ENCODE measurements at regions not wholly inside any gene's neighbourhood (a gene's known extent, or its start where the extent isn't known, plus 50 kb on each side); places are given as distances from the start of the nearest gene placed in this dataset.

GRCh38 chr19:30778061-30778460 is 405.9 kb downstream of the ZNF536 start:
- no peak for DNase-seq
- Histone ChIP-seq H3K4me3 (no peak overlapping the region), H3K36me3 (no peaks in the 10 kb centered on the region), H3K27me3 (no peaks in the 10 kb centered on the region), H3K9me3 (no peaks in the 10 kb centered on the region)

DNA sequence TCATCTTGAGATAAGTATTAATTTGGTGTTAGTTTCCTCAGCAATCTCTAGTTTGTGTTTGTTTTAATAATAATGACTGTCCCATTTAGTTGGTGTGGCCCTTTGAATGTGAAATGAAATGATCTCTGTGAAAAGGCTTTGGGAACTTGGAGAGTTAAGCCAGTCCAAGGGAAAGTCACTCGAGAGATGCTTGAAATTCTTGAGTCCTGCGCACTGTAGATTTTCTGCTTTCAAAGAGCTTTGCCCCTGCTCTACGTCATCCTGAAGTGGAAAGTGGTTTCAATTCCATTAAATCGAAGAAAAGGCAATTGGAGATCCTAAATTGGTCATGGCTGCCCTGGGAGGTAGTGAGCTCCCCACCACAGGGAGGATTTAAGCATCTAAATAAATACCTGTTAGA is 403.8 kb downstream of the ZNF536 start:
- 0 out of 2 replicates have a peak, but pooled peaks cover 4% of the 10 kb centered on the region for H3K9me3 ChIP-seq
- no peak overlapping the region for H3K4me3 ChIP-seq
- H3K36me3 ChIP-seq, result no peaks in the 10 kb centered on the region

GRCh38 chr19:30774252-30774766 is 402.1 kb downstream of the ZNF536 start:
- Histone ChIP-seq H3K36me3 (no peaks in the 10 kb centered on the region), H3K4me3 (no peak overlapping the region), H3K27me3 (no peaks in the 10 kb centered on the region), H3K9me3 (0 out of 2 replicates have a peak, but pooled peaks cover 4% of the 10 kb centered on the region)
- no peak for DNase-seq

More for the DNA sequence above, 403.8 kb downstream of the ZNF536 start:
- DNase-seq, result no peak
- H3K27me3 ChIP-seq, result no peaks in the 10 kb centered on the region

DNA sequence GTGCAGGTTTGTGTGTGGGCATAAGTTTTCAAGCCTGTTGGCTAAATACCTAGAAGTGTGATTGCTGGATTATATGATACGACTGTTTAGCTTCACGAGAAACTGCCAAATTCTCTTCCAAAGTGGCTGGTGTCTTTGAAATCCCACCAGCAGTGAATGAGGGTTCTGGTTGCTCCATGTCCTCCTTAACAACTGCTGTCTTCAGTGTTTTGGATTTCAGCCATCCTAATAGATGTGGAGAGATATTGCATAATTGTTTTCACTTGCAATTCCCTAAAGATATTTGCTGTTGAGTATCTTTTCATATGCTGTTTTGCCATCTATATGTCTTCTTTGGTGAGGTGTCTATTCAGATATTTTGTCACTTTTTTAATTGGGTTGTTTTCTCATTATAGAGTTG is 390.5 kb downstream of the ZNF536 start:
- no peak for DNase-seq
- H3K9me3 ChIP-seq, result no peaks in the 10 kb centered on the region
- H3K36me3 ChIP-seq, result no peaks in the 10 kb centered on the region
- H3K27me3 ChIP-seq, result no peaks in the 10 kb centered on the region
- H3K4me3 ChIP-seq, result no peak overlapping the region

DNA sequence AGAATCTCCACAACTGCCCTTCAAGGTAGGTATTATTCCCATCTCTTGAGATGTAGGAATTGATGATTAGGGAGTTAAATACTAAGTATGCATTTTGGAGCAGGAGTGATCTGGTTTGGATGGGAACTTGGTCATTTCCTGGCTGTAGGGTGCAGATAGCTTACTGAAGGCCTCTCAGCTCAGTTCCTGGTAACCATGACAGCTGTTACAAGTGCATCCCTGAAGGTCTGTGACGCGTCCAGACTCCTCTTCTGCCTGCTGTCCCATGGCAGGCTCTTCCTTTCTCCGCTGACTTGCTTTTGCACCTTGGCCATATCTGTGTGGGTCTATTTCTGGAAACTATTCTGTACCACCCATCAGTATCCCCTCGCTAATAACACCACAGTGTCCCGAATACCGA is 387.8 kb downstream of the ZNF536 start:
- Histone ChIP-seq H3K9me3 (no peaks in the 10 kb centered on the region), H3K27me3 (no peaks in the 10 kb centered on the region), H3K36me3 (no peaks in the 10 kb centered on the region), H3K4me3 (no peak overlapping the region)
- DNase-seq, result no peak

- no peak for DNase-seq
- no peaks in the 10 kb centered on the region for H3K9me3 ChIP-seq
- H3K27me3 ChIP-seq, result no peaks in the 10 kb centered on the region
- H3K4me3 ChIP-seq, result no peak overlapping the region
- no peaks in the 10 kb centered on the region for H3K36me3 ChIP-seq
These were observed 385.8 kb downstream of the ZNF536 start for GRCh38 chr19:30757837-30758617.

- H3K36me3 ChIP-seq, result no peaks in the 10 kb centered on the region
- no peak overlapping the region for H3K4me3 ChIP-seq
- H3K27me3 ChIP-seq, result no peaks in the 10 kb centered on the region
- DNase-seq, result no peak
- no peaks in the 10 kb centered on the region for H3K9me3 ChIP-seq
These were observed 385.1 kb downstream of the ZNF536 start for GRCh38 chr19:30757104-30757836.

- DNase-seq, result peak; percentile 34
- Histone ChIP-seq H3K4me3 (no peak overlapping the region), H3K9me3 (0 out of 2 replicates have a peak, but pooled peaks cover 4% of the 10 kb centered on the region), H3K27me3 (no peaks in the 10 kb centered on the region), H3K36me3 (no peaks in the 10 kb centered on the region)
These were observed 383.4 kb downstream of the ZNF536 start for GRCh38 chr19:30755581-30755980.

DNA sequence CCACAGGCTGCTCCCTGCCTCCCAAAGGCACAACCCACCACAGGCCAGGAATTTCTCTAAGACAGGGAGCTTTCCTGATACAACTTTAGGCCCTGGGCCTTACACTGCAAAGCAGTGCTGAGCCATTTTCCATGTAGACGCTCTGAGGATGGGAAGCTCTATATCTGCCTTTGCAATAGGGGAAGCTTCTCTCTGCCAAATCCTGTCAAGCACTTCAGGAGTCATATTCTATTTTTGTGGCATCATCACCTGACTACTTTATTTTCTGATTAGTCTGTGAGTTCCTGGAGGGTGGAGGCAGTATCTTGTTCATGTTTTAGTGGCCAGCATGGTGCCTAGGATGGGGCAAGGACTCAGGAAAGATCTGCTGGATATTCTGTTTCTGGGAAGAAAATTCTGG is 382.0 kb downstream of the ZNF536 start:
- Histone ChIP-seq H3K4me3 (no peak overlapping the region), H3K36me3 (no peaks in the 10 kb centered on the region), H3K9me3 (peaks cover 7% of the 10 kb centered on the region), H3K27me3 (no peaks in the 10 kb centered on the region)
- DNase-seq, result no peak

GRCh38 chr19:30752876-30753275 is 380.7 kb downstream of the ZNF536 start:
- Histone ChIP-seq H3K36me3 (no peaks in the 10 kb centered on the region), H3K9me3 (peaks cover 7% of the 10 kb centered on the region), H3K27me3 (no peaks in the 10 kb centered on the region), H3K4me3 (no peak overlapping the region)
- no peak for DNase-seq

GRCh38 chr19:30752201-30752600 is 380.0 kb downstream of the ZNF536 start:
- H3K27me3 ChIP-seq, result no peaks in the 10 kb centered on the region
- H3K4me3 ChIP-seq, result no peak overlapping the region
- no peak for DNase-seq
- H3K9me3 ChIP-seq, result peaks cover 7% of the 10 kb centered on the region
- no peaks in the 10 kb centered on the region for H3K36me3 ChIP-seq

DNA sequence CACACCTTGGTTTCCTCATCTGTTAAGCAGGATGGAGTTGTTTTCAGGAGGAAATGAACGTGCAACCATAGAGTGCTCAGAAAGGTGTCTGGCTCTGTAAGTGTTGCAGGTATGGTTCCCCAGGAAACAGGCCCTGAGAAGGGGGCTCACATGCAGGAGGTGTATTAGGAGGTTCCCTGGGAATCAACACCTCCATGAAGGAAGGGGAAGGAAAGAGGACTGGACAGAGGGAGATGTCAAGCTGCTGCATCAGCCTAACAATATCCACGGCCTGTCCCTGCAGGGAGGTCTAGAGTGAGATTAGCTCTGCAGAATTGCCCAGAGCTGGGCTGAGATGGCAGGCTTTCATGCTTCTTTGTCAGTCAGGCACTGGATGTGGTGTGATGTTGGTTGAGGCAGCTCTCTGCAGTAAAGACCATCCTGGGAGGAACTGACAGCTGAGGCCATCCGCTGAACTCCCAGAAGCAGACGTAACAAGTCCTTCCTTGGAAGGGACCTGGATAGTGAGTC is 373.3 kb downstream of the ZNF536 start:
- Histone ChIP-seq H3K4me3 (no peak overlapping the region), H3K9me3 (peaks cover 4% of the 10 kb centered on the region), H3K27me3 (peaks cover 11% of the 10 kb centered on the region), H3K36me3 (no peaks in the 10 kb centered on the region)
- DNase-seq, result no peak

- H3K36me3 ChIP-seq, result no peaks in the 10 kb centered on the region
- H3K9me3 ChIP-seq, result peaks cover under 1% of the 10 kb centered on the region
- H3K27me3 ChIP-seq, result peaks cover 11% of the 10 kb centered on the region
- no peak overlapping the region for H3K4me3 ChIP-seq
- DNase-seq, result no peak
These were observed 372.7 kb downstream of the ZNF536 start for GRCh38 chr19:30744741-30745475.

DNA sequence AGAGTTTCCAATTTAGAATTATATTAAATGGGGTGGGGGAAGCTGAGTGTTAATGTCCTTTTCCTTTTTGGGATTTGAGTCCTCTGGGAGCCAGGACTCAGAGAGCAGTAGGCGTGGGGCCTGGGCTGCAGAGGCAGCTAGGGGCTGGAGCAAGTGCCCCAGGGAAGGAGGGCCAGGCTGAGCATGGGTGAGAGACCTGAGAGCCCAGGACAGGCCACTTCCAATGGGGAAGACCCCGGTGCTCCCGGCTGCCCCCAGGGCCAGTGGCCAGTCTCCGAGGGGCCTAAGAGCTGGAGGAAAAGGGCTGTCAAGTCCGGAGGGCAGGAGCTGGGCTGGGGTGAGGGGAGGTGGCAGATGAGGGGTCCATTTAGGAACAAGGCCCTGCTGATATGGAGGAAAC is 371.5 kb downstream of the ZNF536 start:
- H3K9me3 ChIP-seq, result no peaks in the 10 kb centered on the region; the same call in 1 of the 2 replicates
- H3K36me3 ChIP-seq, result no peaks in the 10 kb centered on the region
- no peak for DNase-seq
- H3K4me3 ChIP-seq, result no peak overlapping the region
- peaks cover 11% of the 10 kb centered on the region for H3K27me3 ChIP-seq

DNA sequence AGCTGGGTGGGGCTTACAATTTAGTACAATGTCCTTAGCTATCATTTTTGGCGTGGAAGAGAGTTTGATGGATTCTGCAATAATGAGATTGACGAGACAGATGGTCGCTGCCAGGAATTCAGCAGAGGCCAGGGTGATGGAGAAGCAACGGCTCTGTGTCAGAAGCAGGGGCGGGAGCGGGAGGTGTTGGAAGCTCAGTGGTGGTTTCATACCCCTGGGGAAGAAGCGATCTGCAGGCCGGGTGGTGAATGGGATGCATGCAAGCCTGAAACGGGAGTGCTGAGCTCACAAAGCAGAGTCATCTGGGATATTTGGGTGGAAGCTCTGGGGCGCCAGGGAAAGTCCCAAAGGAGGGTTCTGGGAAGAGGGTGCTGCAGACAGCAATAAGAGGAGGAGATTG is 370.8 kb downstream of the ZNF536 start:
- no peaks in the 10 kb centered on the region for H3K9me3 ChIP-seq

GRCh38 chr19:30742406-30742938 is 370.3 kb downstream of the ZNF536 start:
- no peak for DNase-seq
- H3K36me3 ChIP-seq, result no peaks in the 10 kb centered on the region
- no peaks in the 10 kb centered on the region for H3K9me3 ChIP-seq
- no peak overlapping the region for H3K4me3 ChIP-seq
- H3K27me3 ChIP-seq, result peaks cover 11% of the 10 kb centered on the region

More for the DNA sequence above, 370.8 kb downstream of the ZNF536 start:
- Histone ChIP-seq H3K4me3 (no peak overlapping the region), H3K36me3 (no peaks in the 10 kb centered on the region), H3K27me3 (peaks cover 11% of the 10 kb centered on the region)
- no peak for DNase-seq
